Calu3 (cell line): ENCODE measurements at regions not wholly inside any gene's neighbourhood (a gene's known extent, or its start where the extent isn't known, plus 50 kb on each side); places are given as distances from the start of the nearest gene placed in this dataset.

Source experiments
- BruUV-seq: library from RNA; stranded (reverse); fragments of 400-500 nt; replicated peaks from 2 replicates; lab custom pipeline; 2021; lab: Mats Ljungman, UMichigan
- CTCF ChIA-PET: fragments of 300-600 bp; sonication (Branson Sonifier 250); formaldehyde crosslinking; loops from one replicate; lab custom pipeline; 2022; ENCODE audit warnings: antibody characterized with exemption; lab: Charles Lee
- DNase-seq: peaks from one replicate; pipeline ENCODE4 v3.0.0; 2022
- H3K27ac Mint-ChIP-seq: one replicate; pipeline ENCODE4 v1.8.0; 2022; ENCODE audit warnings: mixed read lengths; ENCODE audit not compliant: unreplicated experiment
- H3K27me3 Mint-ChIP-seq: one replicate; pipeline ENCODE4 v1.8.0; 2022; ENCODE audit warnings: mixed read lengths; ENCODE audit not compliant: unreplicated experiment
- H3K36me3 Mint-ChIP-seq: one replicate; pipeline ENCODE4 v1.8.0; 2022; ENCODE audit warnings: mild to moderate bottlenecking, moderate library complexity, mixed read lengths; ENCODE audit not compliant: insufficient read depth, unreplicated experiment
- H3K4me1 Mint-ChIP-seq: one replicate; pipeline ENCODE4 v1.8.0; 2022; ENCODE audit warnings: mild to moderate bottlenecking, low read depth, mixed read lengths; ENCODE audit not compliant: unreplicated experiment
- H3K4me3 Mint-ChIP-seq: one replicate; pipeline ENCODE4 v1.8.0; 2022; ENCODE audit warnings: mild to moderate bottlenecking, low read depth, moderate library complexity, mixed read lengths; ENCODE audit not compliant: unreplicated experiment
- H3K9me3 Mint-ChIP-seq: one replicate; pipeline ENCODE4 v1.8.0; 2022; ENCODE audit warnings: low read depth, mixed read lengths; ENCODE audit not compliant: unreplicated experiment
- CTCF ChIP-seq: fragments of 200-600 bp; IDR thresholded peaks from one replicate; pipeline ENCODE4 v1.8.0; 2022; ENCODE audit warnings: antibody characterized with exemption; ENCODE audit not compliant: unreplicated experiment
- intact Hi-C: fragments of 100-400 bp; cut with micrococcal nuclease; formaldehyde crosslinking; loops from one replicate; pipeline ENCODE4 v1.10.0; 2022; ENCODE audit not compliant: unreplicated experiment

GRCh38 chr3:107263269-107264021 lies 113.8 kb upstream of the CCDC54 start:
- H3K27me3 Mint-ChIP-seq, result no peaks in the 10 kb centered on the region
- H3K4me1 Mint-ChIP-seq, result peaks cover 21% of the 10 kb centered on the region
- CTCF ChIA-PET, result interaction anchor here (0.6 kb wide), 1 partner anchor 158 kb away, joined by 3 read pairs; no protein-coding TSS in a partner anchor
- H3K36me3 Mint-ChIP-seq, result no peaks in the 10 kb centered on the region
- DNase-seq, result no peak
- no peak overlapping the region for H3K27ac Mint-ChIP-seq
- BruUV-seq, result no TSS peak
- intact Hi-C loops, result no loop called here
- H3K4me3 Mint-ChIP-seq, result no peak overlapping the region
- no peak for TF ChIP-seq CTCF
- H3K9me3 Mint-ChIP-seq, result no peaks in the 10 kb centered on the region

GRCh38 chr3:107264888-107265287 lies 112.4 kb upstream of the CCDC54 start:
- H3K27me3 Mint-ChIP-seq, result no peaks in the 10 kb centered on the region
- no peak for TF ChIP-seq CTCF
- H3K9me3 Mint-ChIP-seq, result no peaks in the 10 kb centered on the region
- intact Hi-C loops, result no loop called here
- DNase-seq, result no peak
- peaks cover 18% of the 10 kb centered on the region for H3K4me1 Mint-ChIP-seq
- H3K4me3 Mint-ChIP-seq, result no peak overlapping the region
- no TSS peak for BruUV-seq
- CTCF ChIA-PET, result interaction anchor here (1.0 kb wide), 1 partner anchor 156 kb away, joined by 3 read pairs; no protein-coding TSS in a partner anchor
- H3K27ac Mint-ChIP-seq, result no peak overlapping the region
- H3K36me3 Mint-ChIP-seq, result no peaks in the 10 kb centered on the region

DNA sequence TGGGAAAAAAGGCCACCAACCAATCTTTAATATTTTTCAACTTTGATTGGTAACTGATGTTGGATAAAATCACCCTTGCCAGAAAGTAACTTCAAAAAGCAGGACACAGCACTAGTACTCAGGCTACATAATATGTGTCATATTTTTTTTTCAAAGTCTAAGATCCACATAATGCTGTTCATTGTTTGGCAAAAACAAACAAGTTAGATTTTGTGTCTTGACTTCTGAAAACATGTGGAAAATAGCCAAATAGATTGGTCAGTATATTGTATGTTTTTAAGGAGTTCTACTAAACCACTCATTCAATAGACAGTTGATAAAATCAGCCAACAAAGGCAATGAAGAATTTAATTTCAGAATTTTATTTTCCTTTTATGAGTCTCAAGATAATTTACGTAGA lies 111.7 kb upstream of the CCDC54 start:
- TF ChIP-seq CTCF, result no peak
- H3K27ac Mint-ChIP-seq, result no peak overlapping the region
- H3K9me3 Mint-ChIP-seq, result no peaks in the 10 kb centered on the region
- H3K27me3 Mint-ChIP-seq, result no peaks in the 10 kb centered on the region
- BruUV-seq, result no TSS peak
- intact Hi-C loops, result no loop called here
- no peaks in the 10 kb centered on the region for H3K36me3 Mint-ChIP-seq
- no peak for DNase-seq
- no peak overlapping the region for H3K4me3 Mint-ChIP-seq
- CTCF ChIA-PET, result interaction anchor here (1.0 kb wide), 1 partner anchor 155 kb away, joined by 3 read pairs; no protein-coding TSS in a partner anchor
- H3K4me1 Mint-ChIP-seq, result peaks cover 18% of the 10 kb centered on the region

GRCh38 chr3:107268469-107268868 lies 108.8 kb upstream of the CCDC54 start:
- H3K36me3 Mint-ChIP-seq, result no peaks in the 10 kb centered on the region
- no TSS peak for BruUV-seq
- H3K27me3 Mint-ChIP-seq, result no peaks in the 10 kb centered on the region
- CTCF ChIA-PET, result no interaction called here
- intact Hi-C loops, result no loop called here
- H3K4me1 Mint-ChIP-seq, result peaks cover 20% of the 10 kb centered on the region
- H3K4me3 Mint-ChIP-seq, result no peak overlapping the region
- no peaks in the 10 kb centered on the region for H3K9me3 Mint-ChIP-seq
- DNase-seq, result no peak
- no peak for TF ChIP-seq CTCF
- no peak overlapping the region for H3K27ac Mint-ChIP-seq
